ENCODE measurements at regions not wholly inside any gene's neighbourhood (a gene's known extent, or its start where the extent isn't known, plus 50 kb on each side); places are given as distances from the start of the nearest gene placed in this dataset.
A peak's percentile ranks its signal among the peaks of the same experiment; 100 is the strongest.
"Not testable (repeated sequence)": the region's sequence is repeated elsewhere in the genome, so short reads cannot be mapped to it uniquely, and the experiment has no call there.

DNA sequence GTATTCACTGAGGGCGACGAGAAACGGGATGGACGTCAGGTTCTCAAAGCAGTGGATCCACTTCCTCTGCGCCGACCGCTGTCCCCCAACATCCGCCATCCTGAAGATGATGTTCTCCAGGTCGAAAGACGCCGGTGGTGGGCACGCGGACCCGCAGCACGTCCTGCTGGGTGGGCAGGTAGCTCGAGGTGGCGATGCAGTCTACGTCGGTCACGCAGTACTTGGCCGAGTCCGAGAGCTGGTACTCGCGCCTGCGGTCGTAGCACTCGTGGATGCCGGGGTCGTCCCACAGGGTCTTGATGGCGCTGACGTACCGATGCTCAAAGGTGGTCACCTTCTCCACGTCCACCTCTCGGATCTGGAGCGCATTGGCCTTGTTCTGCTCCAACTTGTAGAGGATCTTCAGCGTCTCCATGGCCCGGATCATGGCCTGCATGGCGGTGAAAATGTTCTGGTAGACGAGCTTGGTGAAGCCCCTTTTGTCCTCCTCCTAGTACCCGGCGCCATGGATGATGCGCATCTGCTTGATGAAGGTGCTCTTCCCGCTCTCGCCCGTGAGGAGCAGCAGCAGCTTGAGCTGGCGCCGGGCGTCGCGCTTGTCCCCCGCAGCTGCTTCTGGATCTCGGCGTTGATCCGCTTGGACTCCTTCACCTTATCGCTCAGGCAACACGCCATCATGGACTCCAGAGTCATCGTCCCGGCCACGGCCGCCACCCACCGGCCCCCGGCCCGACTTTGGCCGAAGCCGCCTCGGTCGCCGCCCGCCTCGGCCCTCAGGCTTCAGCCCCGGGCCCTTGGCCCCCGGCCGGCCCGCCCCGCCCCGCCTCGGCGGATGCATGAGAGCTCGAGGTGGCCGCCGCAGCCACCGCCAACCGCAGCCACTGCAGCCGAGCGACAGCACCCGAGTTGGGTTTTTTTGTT lies 122.9 kb upstream of the KCTD7 start:
- Mint-ChIP-seq H3K4me3 (peak overlapping the region; percentile 62), H3K27me3 (ENCODE audit: low read depth) (peaks cover 20% of the 10 kb centered on the region), H3K4me1 (ENCODE audit: low read depth) (peaks cover 17% of the 10 kb centered on the region), H3K27ac (no peak overlapping the region), H3K36me3 (ENCODE audit: low read depth) (no peaks in the 10 kb centered on the region), H3K9me3 (ENCODE audit: insufficient read depth) (no peaks in the 10 kb centered on the region)
- ChIA-PET POLR2A (no interaction called here), CTCF (interaction anchor here (0.7 kb wide), 1 partner anchor 116 kb away, joined by 5 read pairs; no protein-coding TSS in a partner anchor)
- ATAC-seq (peak; percentile 80), DNase-seq (peak; percentile 67)

DNA sequence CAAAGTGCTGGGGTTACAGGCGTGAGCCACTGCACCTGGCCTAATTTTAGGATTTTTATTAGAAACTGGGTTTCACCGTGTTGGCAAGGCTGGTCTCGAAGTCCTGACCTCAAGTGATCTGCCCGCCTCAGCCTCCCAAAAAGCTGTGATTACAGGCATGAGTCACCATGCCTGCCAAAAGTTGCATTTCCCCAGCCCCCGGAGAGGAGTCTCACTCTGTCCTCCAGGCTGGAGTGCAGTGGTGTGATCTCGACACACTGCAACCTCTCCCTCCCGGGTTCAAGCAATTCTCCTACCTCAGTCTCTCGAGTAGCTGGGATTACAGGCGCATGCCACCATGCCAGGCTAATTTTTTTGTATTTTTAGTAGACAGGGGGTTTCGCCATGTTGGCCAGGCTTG lies 122.0 kb upstream of the KCTD7 start:
- POLR2A ChIA-PET, CTCF ChIA-PET: not testable (repeated sequence)
- peaks cover 17% of the 10 kb centered on the region for H3K4me1 Mint-ChIP-seq (ENCODE audit: low read depth)

DNA sequence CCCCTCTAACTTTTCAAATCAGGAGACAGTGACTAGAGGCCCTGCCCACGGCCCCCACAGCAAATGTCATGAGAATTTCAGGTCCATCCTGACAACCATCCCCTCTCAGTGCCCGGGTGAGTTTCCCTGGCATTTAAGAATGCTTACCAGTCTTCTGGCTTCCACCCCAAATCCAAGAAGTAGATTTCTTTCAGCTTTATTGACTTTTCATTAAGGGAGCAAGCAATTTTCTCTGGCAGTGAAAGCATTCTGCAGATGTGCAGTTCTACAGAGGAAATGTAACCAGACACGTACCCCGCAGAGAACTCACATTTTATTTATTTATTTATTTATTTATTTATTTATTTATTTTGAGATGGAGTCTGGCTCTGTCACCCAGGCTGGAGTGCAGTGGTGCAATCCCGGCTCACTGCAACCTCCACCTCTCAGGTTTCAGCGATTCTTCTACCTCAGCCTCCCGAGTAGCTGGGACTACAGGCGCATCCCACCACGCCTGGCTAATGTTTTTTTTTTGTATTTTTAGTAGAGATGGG lies 120.9 kb upstream of the KCTD7 start:
- POLR2A ChIA-PET: no interaction called here
- no peak for ATAC-seq

More for the DNA sequence above, 122.0 kb upstream of the KCTD7 start:
- not testable (repeated sequence) for ATAC-seq; H3K9me3 Mint-ChIP-seq (ENCODE audit: insufficient read depth); DNase-seq; H3K36me3 Mint-ChIP-seq (ENCODE audit: low read depth); H3K27ac Mint-ChIP-seq
- peak overlapping the region; percentile 62 for H3K4me3 Mint-ChIP-seq
- peaks cover 20% of the 10 kb centered on the region for H3K27me3 Mint-ChIP-seq (ENCODE audit: low read depth)

DNA sequence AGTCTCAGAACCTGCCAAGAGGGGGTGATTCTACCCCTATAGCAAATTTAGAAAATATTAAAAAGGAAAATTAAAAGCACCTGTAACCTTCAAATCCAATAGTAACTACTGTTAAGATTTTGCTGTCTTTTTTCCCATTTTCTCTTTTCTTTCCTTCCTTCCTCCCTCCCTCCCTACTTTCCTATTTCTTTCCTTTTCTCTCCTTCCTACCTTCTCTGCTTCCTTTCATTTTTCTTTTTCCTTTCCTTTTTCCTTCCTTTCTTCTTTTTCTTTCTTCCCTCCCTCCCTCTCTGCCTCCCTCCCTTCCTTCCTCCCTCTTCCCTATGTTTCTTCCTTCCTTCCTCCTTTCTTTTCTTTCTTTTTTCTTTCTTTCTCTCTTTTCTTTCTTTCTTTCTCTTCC lies 120.2 kb upstream of the KCTD7 start:
- Mint-ChIP-seq H3K4me3 (no peak overlapping the region), H3K27me3 (ENCODE audit: low read depth) (peaks cover 20% of the 10 kb centered on the region), H3K27ac (no peak overlapping the region), H3K4me1 (ENCODE audit: low read depth) (peaks cover 17% of the 10 kb centered on the region), H3K9me3 (ENCODE audit: insufficient read depth) (no peaks in the 10 kb centered on the region), H3K36me3 (ENCODE audit: low read depth) (no peaks in the 10 kb centered on the region)
- POLR2A ChIA-PET: no interaction called here
- ATAC-seq (no peak), DNase-seq (no peak)
- CTCF ChIA-PET: no interaction called here

More for the DNA sequence above, 120.9 kb upstream of the KCTD7 start:
- Mint-ChIP-seq H3K4me3 (no peak overlapping the region), H3K4me1 (ENCODE audit: low read depth) (peaks cover 17% of the 10 kb centered on the region), H3K27me3 (ENCODE audit: low read depth) (peaks cover 20% of the 10 kb centered on the region), H3K9me3 (ENCODE audit: insufficient read depth) (no peaks in the 10 kb centered on the region), H3K36me3 (ENCODE audit: low read depth) (no peaks in the 10 kb centered on the region), H3K27ac (no peak overlapping the region)
- no peak for DNase-seq
- CTCF ChIA-PET: no interaction called here

DNA sequence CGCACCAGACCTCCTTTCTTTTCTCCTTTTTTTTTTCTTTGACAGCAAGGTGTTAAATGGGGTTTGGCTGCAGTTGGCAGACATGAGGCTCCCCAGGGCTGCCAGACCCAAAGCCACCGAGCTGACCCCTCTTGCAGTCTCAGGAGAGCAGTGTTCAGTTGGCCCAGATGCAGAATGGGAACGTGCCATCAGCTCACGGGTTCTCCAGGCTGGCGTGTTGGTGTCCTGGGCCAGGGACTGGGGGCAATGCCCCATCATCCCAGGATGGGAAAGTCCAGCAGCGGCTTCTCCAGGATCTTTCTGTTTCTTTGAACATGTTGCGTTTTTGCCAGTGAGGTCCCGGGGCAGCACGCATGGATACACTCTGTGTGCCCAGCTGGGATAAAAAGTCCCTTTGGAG lies 114.6 kb upstream of the KCTD7 start:
- CTCF ChIA-PET: no interaction called here
- POLR2A ChIA-PET: interaction anchor here (1.9 kb wide), 1 partner anchor 20 kb away, joined by 5 read pairs; no protein-coding TSS in a partner anchor
- H3K36me3 Mint-ChIP-seq (ENCODE audit: low read depth): no peaks in the 10 kb centered on the region
- H3K9me3 Mint-ChIP-seq (ENCODE audit: insufficient read depth): no peaks in the 10 kb centered on the region
- no peak overlapping the region for H3K4me3 Mint-ChIP-seq
- H3K4me1 Mint-ChIP-seq (ENCODE audit: low read depth): no peaks in the 10 kb centered on the region
- DNase-seq (no peak), ATAC-seq (no peak)
- no peak overlapping the region for H3K27ac Mint-ChIP-seq
- H3K27me3 Mint-ChIP-seq (ENCODE audit: low read depth): no peaks in the 10 kb centered on the region

DNA sequence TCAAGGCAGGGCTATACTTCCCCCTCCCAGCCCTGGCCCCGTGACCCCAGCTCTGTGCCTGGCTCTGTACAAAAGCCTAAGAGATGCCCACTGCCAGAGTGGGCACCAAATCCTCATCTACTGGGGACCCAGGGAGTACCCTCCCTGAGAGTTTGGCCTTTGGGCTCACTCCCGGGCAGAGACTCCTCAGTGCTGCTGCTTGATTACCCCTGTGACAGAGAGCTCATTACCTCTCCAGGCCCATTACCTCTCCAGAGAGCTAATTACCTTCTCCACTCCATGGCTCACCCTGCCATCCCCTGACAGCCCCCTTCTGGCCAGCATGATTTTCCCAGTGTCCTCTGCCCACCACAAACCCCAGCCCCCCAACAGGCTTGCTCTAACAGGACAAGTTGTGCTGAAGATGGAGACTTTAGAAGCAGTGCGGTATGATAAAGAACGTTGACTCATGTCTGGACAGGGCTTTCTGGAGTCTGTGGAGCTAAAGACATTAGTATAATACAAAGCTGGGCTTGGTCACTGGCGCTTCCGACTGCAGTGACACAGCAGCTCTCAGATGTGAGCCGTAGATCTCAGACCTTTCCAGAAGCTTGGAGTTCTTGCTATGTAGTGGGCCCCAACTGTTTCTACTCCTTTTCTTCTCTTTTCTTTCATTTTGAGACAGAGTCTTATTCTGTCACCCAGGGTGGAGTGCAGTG lies 111.3 kb upstream of the KCTD7 start:
- no peak overlapping the region for H3K4me3 Mint-ChIP-seq
- no peaks in the 10 kb centered on the region for H3K27me3 Mint-ChIP-seq (ENCODE audit: low read depth)
- H3K36me3 Mint-ChIP-seq (ENCODE audit: low read depth): no peaks in the 10 kb centered on the region
- ATAC-seq (no peak), DNase-seq (no peak)
- ChIA-PET CTCF (no interaction called here), POLR2A (no interaction called here)
- no peak overlapping the region for H3K27ac Mint-ChIP-seq
- no peaks in the 10 kb centered on the region for H3K9me3 Mint-ChIP-seq (ENCODE audit: insufficient read depth)
- no peaks in the 10 kb centered on the region for H3K4me1 Mint-ChIP-seq (ENCODE audit: low read depth)

DNA sequence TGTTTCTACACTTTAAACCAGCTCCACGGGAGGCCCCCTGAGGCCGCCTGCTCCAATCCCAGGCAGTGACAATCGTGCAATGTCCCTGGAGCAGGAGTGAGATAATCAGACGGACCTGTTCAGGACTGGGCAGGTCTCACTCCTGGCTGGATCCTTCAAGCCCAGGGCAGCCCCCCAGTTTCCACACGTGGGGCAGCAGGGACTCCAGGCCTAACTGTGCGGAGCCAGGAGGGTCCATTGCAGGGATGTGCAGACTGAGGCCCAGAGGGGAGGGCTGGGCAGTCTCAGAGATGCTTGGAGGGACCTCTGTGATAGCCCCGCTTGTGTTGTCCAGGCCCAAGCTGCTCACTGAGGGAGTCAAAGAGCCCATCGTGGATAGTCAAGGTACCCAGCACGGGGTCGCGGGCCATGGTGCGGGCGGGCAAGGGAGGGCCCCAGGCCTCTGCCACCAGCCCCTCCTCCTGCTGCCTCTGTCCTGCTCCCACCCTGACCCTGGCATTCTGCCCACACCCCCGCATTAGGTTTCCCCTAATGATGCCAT lies 110.5 kb upstream of the KCTD7 start:
- Mint-ChIP-seq H3K9me3 (ENCODE audit: insufficient read depth) (no peaks in the 10 kb centered on the region), H3K4me1 (ENCODE audit: low read depth) (peaks cover under 1% of the 10 kb centered on the region), H3K27ac (no peak overlapping the region), H3K27me3 (ENCODE audit: low read depth) (no peaks in the 10 kb centered on the region), H3K4me3 (no peak overlapping the region), H3K36me3 (ENCODE audit: low read depth) (no peaks in the 10 kb centered on the region)
- CTCF ChIA-PET: no interaction called here
- ATAC-seq (no peak), DNase-seq (no peak)
- POLR2A ChIA-PET: interaction anchor here (0.6 kb wide), 1 partner anchor 470 kb away, joined by 4 read pairs; no protein-coding TSS in a partner anchor

DNA sequence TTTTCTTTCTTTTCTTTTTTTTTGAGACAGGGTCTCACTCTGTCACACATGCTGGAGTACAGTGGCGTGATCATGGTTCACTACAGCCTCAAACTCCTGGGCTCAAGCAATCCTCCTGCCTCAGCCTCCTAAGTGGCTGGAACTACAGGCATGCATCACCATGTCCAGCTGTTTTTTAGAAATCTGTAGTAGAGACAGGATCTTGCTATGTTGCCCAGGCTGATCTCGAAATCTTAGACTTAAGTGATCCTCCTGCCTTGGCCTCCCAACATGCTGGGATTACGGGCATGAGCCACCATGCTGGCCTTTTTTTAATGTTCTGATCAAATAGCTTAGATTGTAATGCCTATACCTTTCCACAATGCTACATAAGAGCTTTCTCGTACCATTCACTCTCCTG lies 107.0 kb upstream of the KCTD7 start:
- POLR2A ChIA-PET: interaction anchor here (0.6 kb wide), 1 partner anchor 302 kb away, joined by 3 read pairs; no protein-coding TSS in a partner anchor
- peaks cover 3% of the 10 kb centered on the region for H3K4me1 Mint-ChIP-seq (ENCODE audit: low read depth)
- H3K36me3 Mint-ChIP-seq (ENCODE audit: low read depth): no peaks in the 10 kb centered on the region
- ATAC-seq (no peak), DNase-seq (no peak)
- CTCF ChIA-PET: no interaction called here
- no peaks in the 10 kb centered on the region for H3K27me3 Mint-ChIP-seq (ENCODE audit: low read depth)
- no peak overlapping the region for H3K27ac Mint-ChIP-seq
- no peak overlapping the region for H3K4me3 Mint-ChIP-seq
- no peaks in the 10 kb centered on the region for H3K9me3 Mint-ChIP-seq (ENCODE audit: insufficient read depth)

DNA sequence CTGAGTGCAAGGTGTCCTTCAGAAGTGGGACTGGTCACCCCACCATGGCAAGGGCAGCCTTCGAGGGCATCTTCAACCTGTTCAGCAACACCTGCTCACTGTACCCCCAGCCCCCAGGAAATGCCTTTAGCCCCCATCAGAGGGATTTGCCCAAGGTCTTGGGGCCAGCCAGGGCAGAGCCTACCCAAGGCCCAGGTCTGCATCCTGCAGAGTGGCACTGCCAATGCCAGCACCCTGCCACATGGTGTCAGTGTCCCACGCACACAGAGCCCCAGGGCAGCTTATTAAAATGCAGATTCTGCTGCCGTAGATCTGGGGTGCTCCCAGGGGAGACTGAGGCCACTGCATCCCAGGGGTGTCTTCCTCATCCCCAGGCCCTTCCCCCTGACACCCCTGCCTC lies 106.2 kb upstream of the KCTD7 start:
- Mint-ChIP-seq H3K4me1 (ENCODE audit: low read depth) (peaks cover 3% of the 10 kb centered on the region), H3K9me3 (ENCODE audit: insufficient read depth) (no peaks in the 10 kb centered on the region), H3K36me3 (ENCODE audit: low read depth) (no peaks in the 10 kb centered on the region), H3K27me3 (ENCODE audit: low read depth) (no peaks in the 10 kb centered on the region), H3K4me3 (no peak overlapping the region), H3K27ac (no peak overlapping the region)
- ChIA-PET CTCF (no interaction called here), POLR2A (no interaction called here)
- ATAC-seq (peak; percentile 63), DNase-seq (peak; percentile 30)

DNA sequence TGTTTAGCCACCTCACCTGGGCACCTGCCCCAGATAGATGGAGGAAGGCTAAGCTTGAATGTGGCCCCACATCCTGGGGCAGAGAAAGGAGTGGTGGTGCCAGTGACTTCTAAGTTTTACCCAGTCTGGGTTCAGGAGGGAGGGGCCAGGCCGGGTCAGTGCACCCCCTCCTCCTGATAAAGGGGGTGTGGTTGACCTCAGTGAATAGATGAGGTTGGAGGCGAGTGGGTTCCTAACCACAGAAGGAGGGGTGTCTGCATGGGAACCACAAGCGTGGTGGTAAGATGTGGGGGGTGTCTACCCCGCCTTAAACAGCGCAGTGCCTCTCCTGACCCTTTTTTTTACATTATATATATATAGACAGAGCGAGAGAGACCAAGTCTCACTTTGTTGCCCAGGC lies 105.3 kb upstream of the KCTD7 start:
- Mint-ChIP-seq H3K27me3 (ENCODE audit: low read depth) (no peaks in the 10 kb centered on the region), H3K9me3 (ENCODE audit: insufficient read depth) (no peaks in the 10 kb centered on the region), H3K4me1 (ENCODE audit: low read depth) (peaks cover 3% of the 10 kb centered on the region), H3K27ac (no peak overlapping the region), H3K36me3 (ENCODE audit: low read depth) (no peaks in the 10 kb centered on the region), H3K4me3 (no peak overlapping the region)
- POLR2A ChIA-PET: no interaction called here
- DNase-seq: no peak
- CTCF ChIA-PET: no interaction called here
- ATAC-seq: no peak

DNA sequence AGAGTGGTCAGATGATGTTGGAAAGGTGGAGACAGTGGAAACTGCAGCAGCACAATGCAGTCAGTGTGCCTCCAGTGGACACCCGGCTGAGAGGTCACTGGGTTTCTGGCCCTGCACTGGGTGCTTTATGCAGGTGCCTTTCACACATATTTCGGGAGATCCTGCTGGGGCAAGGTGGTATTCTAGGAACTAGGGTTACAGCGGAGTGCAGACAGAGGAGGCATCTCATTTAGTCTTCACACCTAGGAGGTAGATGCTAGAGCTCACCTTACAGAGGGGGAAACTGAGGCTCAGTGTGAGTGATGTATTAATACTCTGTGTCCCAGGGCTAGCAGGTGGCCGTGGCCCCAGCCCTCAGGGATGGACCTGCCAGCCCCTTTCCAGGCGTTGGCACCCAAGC lies 103.9 kb upstream of the KCTD7 start:
- no peak for ATAC-seq
- Mint-ChIP-seq H3K4me1 (ENCODE audit: low read depth) (peaks cover 3% of the 10 kb centered on the region), H3K4me3 (no peak overlapping the region), H3K9me3 (ENCODE audit: insufficient read depth) (no peaks in the 10 kb centered on the region), H3K36me3 (ENCODE audit: low read depth) (no peaks in the 10 kb centered on the region), H3K27me3 (ENCODE audit: low read depth) (no peaks in the 10 kb centered on the region), H3K27ac (no peak overlapping the region)
- ChIA-PET POLR2A (no interaction called here), CTCF (no interaction called here)
- DNase-seq: no peak

DNA sequence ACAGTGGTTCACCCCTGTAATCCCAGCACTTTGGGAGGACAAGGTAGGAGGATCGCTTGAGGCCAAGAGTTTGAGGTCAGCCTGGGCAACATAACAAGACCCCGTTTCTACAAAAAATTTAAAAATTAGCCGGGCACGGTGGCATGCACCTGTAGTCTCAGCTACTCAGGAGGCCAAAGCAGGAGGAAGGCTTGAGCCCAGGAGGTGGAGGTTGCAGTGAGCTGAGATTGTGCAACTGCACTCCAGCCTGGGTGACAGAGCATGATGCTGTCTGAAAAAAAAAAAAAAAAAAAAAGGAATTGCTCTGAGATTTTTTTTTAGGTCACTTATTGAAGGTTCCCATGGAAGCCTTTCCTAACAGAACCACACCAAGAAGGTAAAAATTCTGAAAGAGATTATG lies 101.9 kb upstream of the KCTD7 start:
- H3K27me3 Mint-ChIP-seq (ENCODE audit: low read depth); H3K27ac Mint-ChIP-seq; DNase-seq; H3K4me1 Mint-ChIP-seq (ENCODE audit: low read depth); ATAC-seq; H3K4me3 Mint-ChIP-seq; H3K9me3 Mint-ChIP-seq (ENCODE audit: insufficient read depth); POLR2A ChIA-PET; H3K36me3 Mint-ChIP-seq (ENCODE audit: low read depth); CTCF ChIA-PET: not testable (repeated sequence)

Data from activated CD8-positive, alpha-beta T cell treated with anti-CD3 and anti-CD28 coated beads, Interleukin-2, amount 10 ng/mL, durations not matched to agents 7 days and 5 days (primary cell).